ENCODE measurements at regions not wholly inside any gene's neighbourhood (a gene's known extent, or its start where the extent isn't known, plus 50 kb on each side); places are given as distances from the start of the nearest gene placed in this dataset.
"Not testable (repeated sequence)": the region's sequence is repeated elsewhere in the genome, so short reads cannot be mapped to it uniquely, and the experiment has no call there.

GRCh38 chr1:221869779-221870178 is 127.9 kb upstream of the DUSP10 start:
- no peaks in the 10 kb centered on the region for H3K27me3 ChIP-seq
- peak; percentile 43 for DNase-seq
- H3K9me3 ChIP-seq, result peaks cover 4% of the 10 kb centered on the region; the same call in 1 of the 2 replicates
- H3K36me3 ChIP-seq, result no peaks in the 10 kb centered on the region
- no peak overlapping the region for H3K4me3 ChIP-seq

GRCh38 chr1:221868593-221869303 is 126.9 kb upstream of the DUSP10 start:
- Histone ChIP-seq H3K36me3 (no peaks in the 10 kb centered on the region), H3K27me3 (no peaks in the 10 kb centered on the region), H3K4me3 (no peak overlapping the region), H3K9me3 (peaks cover 4% of the 10 kb centered on the region; the same call in 1 of the 2 replicates)
- peak; percentile 66 for DNase-seq

- no peaks in the 10 kb centered on the region for H3K36me3 ChIP-seq
- no peaks in the 10 kb centered on the region for H3K27me3 ChIP-seq
- DNase-seq, result no peak
- peaks cover 4% of the 10 kb centered on the region; the same call in 1 of the 2 replicates for H3K9me3 ChIP-seq
- no peak overlapping the region for H3K4me3 ChIP-seq
Measured at GRCh38 chr1:221867003-221867402, 125.1 kb upstream of the DUSP10 start.

GRCh38 chr1:221865808-221866207 is 123.9 kb upstream of the DUSP10 start:
- no peaks in the 10 kb centered on the region for H3K27me3 ChIP-seq
- no peak for DNase-seq
- no peak overlapping the region for H3K4me3 ChIP-seq
- no peaks in the 10 kb centered on the region for H3K36me3 ChIP-seq
- H3K9me3 ChIP-seq, result peaks cover 4% of the 10 kb centered on the region; the same call in 1 of the 2 replicates

GRCh38 chr1:221863635-221864034 is 121.7 kb upstream of the DUSP10 start:
- Histone ChIP-seq H3K36me3 (no peaks in the 10 kb centered on the region), H3K9me3 (peaks cover 4% of the 10 kb centered on the region; the same call in 1 of the 2 replicates), H3K27me3 (no peaks in the 10 kb centered on the region), H3K4me3 (no peak overlapping the region)
- DNase-seq, result no peak

- Histone ChIP-seq H3K27me3 (no peaks in the 10 kb centered on the region), H3K9me3 (peaks cover 4% of the 10 kb centered on the region; the same call in 1 of the 2 replicates)
- DNase-seq, result no peak
Measured at GRCh38 chr1:221862971-221863370, 121.1 kb upstream of the DUSP10 start.

GRCh38 chr1:221858818-221859611 is 117.1 kb upstream of the DUSP10 start:
- no peaks in the 10 kb centered on the region for H3K36me3 ChIP-seq
- DNase-seq, result peak; percentile 88
- no peaks in the 10 kb centered on the region for H3K9me3 ChIP-seq
- no peak overlapping the region for H3K4me3 ChIP-seq
- no peaks in the 10 kb centered on the region for H3K27me3 ChIP-seq

More at GRCh38 chr1:221862971-221863370, 121.1 kb upstream of the DUSP10 start:
- Histone ChIP-seq H3K36me3 (no peaks in the 10 kb centered on the region), H3K4me3 (no peak overlapping the region)

- H3K9me3 ChIP-seq, result not testable (repeated sequence)
Measured at GRCh38 chr1:221857094-221857444, 115.2 kb upstream of the DUSP10 start.

GRCh38 chr1:221856228-221857093 is 114.6 kb upstream of the DUSP10 start:
- no peak for DNase-seq

More at GRCh38 chr1:221857094-221857444, 115.2 kb upstream of the DUSP10 start:
- H3K4me3 ChIP-seq, H3K27me3 ChIP-seq, DNase-seq, H3K36me3 ChIP-seq: not testable (repeated sequence)

GRCh38 chr1:221855156-221855555 is 113.3 kb upstream of the DUSP10 start:
- Histone ChIP-seq H3K27me3 (no peaks in the 10 kb centered on the region), H3K4me3 (no peak overlapping the region), H3K9me3 (no peaks in the 10 kb centered on the region), H3K36me3 (no peaks in the 10 kb centered on the region)
- DNase-seq, result no peak

More at GRCh38 chr1:221856228-221857093, 114.6 kb upstream of the DUSP10 start:
- Histone ChIP-seq H3K36me3 (no peaks in the 10 kb centered on the region), H3K9me3 (no peaks in the 10 kb centered on the region), H3K4me3 (no peak overlapping the region), H3K27me3 (no peaks in the 10 kb centered on the region)

- no peaks in the 10 kb centered on the region for H3K27me3 ChIP-seq
- DNase-seq, result no peak
- no peaks in the 10 kb centered on the region for H3K36me3 ChIP-seq
Measured at GRCh38 chr1:221851336-221851735, 109.4 kb upstream of the DUSP10 start.

GRCh38 chr1:221850470-221851187 is 108.7 kb upstream of the DUSP10 start:
- no peak for DNase-seq
- no peaks in the 10 kb centered on the region for H3K27me3 ChIP-seq
- H3K4me3 ChIP-seq, result no peak overlapping the region
- no peaks in the 10 kb centered on the region for H3K36me3 ChIP-seq
- H3K9me3 ChIP-seq, result no peaks in the 10 kb centered on the region

More at GRCh38 chr1:221851336-221851735, 109.4 kb upstream of the DUSP10 start:
- no peak overlapping the region for H3K4me3 ChIP-seq
- no peaks in the 10 kb centered on the region for H3K9me3 ChIP-seq

- no peaks in the 10 kb centered on the region for H3K27me3 ChIP-seq
Measured at GRCh38 chr1:221849897-221850296, 108.0 kb upstream of the DUSP10 start.

GRCh38 chr1:221849110-221849509 is 107.2 kb upstream of the DUSP10 start:
- H3K27me3 ChIP-seq, result no peaks in the 10 kb centered on the region

More at GRCh38 chr1:221849897-221850296, 108.0 kb upstream of the DUSP10 start:
- H3K36me3 ChIP-seq, result no peaks in the 10 kb centered on the region
- no peaks in the 10 kb centered on the region for H3K9me3 ChIP-seq
- no peak overlapping the region for H3K4me3 ChIP-seq
- no peak for DNase-seq

GRCh38 chr1:221847676-221848075 is 105.8 kb upstream of the DUSP10 start:
- no peak for DNase-seq
- Histone ChIP-seq H3K9me3 (no peaks in the 10 kb centered on the region), H3K27me3 (no peaks in the 10 kb centered on the region), H3K36me3 (no peaks in the 10 kb centered on the region), H3K4me3 (no peak overlapping the region)

More at GRCh38 chr1:221849110-221849509, 107.2 kb upstream of the DUSP10 start:
- DNase-seq, result no peak
- H3K36me3 ChIP-seq, result no peaks in the 10 kb centered on the region
- no peaks in the 10 kb centered on the region for H3K9me3 ChIP-seq
- no peak overlapping the region for H3K4me3 ChIP-seq
